ENCODE measurements at regions not wholly inside any gene's neighbourhood (a gene's known extent, or its start where the extent isn't known, plus 50 kb on each side); places are given as distances from the start of the nearest gene placed in this dataset.

DNA sequence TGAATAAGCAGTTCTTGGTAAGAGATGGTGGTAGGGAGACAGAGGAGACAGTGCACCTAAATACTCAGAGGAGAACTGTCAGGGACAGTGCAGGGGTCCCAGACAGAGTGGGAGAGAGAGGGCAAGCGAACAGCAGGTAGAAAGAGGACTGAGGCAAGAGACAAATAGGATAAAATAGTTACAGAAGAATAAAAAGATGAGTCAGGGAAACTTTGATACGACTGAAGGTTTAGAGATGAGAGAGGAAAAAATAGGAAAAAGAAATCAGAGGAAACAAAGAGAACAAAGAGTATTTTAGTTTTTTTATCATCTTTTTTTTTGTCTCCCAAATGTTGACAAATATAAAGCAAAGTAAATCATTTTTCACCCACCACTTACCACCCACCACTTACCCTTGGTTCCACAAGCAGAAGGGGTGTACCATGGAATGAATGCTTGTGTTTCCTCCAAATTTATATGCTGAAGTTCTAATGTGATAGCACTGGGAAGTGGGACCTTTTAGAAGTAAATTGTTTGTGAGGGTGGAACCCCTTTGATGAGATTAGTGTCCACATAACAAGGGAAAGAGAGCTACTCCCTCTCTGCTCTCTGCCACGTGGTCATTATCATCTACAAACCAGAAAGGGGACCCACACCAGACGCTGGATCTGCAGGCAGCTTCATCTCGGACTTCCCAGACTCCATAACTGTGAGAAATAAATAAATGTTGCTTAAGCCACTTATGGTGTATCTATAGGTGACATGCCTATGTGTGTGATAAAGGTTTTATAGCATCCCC, 292.1 kb downstream of the BTG1 start:
- Mint-ChIP-seq H3K9me3 (no peaks in the 10 kb centered on the region), H3K27me3 (peaks cover 2% of the 10 kb centered on the region), H3K4me1 (ENCODE audit: low read depth) (no peaks in the 10 kb centered on the region), H3K4me3 (no peak overlapping the region), H3K27ac (no peak overlapping the region), H3K36me3 (ENCODE audit: low read depth) (no peaks in the 10 kb centered on the region)
- intact Hi-C loops (cut with micrococcal nuclease) = no loop called here

DNA sequence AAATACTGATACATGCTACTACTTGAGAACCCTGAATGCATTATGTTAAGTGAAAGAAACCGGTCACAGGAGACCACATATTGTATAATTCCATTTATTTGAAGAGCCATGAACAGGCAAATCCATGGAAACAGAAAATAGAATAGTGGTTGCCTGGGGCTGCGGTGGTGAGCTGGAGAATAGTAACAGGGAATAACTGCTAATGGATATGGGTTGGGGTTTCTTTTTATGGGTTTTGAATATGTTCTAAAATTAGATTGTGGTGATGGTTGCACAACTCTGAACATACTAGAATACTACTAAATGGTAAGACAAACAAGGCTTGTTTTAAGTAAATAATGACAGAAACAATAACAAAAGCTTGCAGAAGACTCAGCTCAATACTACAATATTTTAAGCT, 293.0 kb downstream of the BTG1 start:
- Mint-ChIP-seq H3K4me1 (ENCODE audit: low read depth) (no peaks in the 10 kb centered on the region), H3K9me3 (no peaks in the 10 kb centered on the region), H3K27me3 (peaks cover 2% of the 10 kb centered on the region), H3K36me3 (ENCODE audit: low read depth) (no peaks in the 10 kb centered on the region), H3K27ac (no peak overlapping the region), H3K4me3 (no peak overlapping the region)
- intact Hi-C loops (cut with micrococcal nuclease) = no loop called here

DNA sequence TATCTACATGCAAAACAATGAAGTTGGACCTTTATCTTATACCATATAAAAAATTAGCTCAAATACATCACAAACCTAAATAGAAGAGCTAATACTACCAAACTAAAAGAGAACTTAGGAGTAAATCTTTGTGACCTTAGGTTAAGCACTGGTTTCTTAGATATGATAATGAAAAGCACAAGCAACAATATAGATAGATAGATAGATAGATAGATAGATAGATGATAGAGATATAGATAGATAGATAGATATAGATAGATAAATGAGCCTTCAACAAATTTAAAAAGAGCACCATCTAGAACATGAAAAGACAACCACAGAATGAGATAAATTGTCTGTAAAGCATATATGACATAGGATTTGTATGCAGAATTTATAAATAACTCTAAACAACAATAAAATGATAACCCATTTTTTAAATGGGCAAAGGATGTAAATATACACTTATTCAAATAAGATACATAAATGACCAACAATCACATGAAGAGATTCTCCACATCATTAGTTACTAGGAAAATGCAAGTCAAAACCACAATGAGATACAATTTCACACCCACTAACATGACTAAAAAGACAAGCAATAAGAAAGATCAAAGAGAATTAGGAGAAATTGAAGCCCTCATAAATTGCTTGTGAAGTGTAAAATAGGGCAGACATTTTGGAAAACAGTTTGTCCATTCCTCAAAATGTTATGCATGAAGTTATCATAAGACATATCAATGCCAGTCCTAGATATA, 293.7 kb downstream of the BTG1 start:
- Mint-ChIP-seq H3K27me3 (peaks cover 2% of the 10 kb centered on the region), H3K4me1 (ENCODE audit: low read depth) (no peaks in the 10 kb centered on the region), H3K9me3 (no peaks in the 10 kb centered on the region), H3K36me3 (ENCODE audit: low read depth) (no peaks in the 10 kb centered on the region), H3K4me3 (no peak overlapping the region), H3K27ac (no peak overlapping the region)
- intact Hi-C loops (cut with micrococcal nuclease) = no loop called here

DNA sequence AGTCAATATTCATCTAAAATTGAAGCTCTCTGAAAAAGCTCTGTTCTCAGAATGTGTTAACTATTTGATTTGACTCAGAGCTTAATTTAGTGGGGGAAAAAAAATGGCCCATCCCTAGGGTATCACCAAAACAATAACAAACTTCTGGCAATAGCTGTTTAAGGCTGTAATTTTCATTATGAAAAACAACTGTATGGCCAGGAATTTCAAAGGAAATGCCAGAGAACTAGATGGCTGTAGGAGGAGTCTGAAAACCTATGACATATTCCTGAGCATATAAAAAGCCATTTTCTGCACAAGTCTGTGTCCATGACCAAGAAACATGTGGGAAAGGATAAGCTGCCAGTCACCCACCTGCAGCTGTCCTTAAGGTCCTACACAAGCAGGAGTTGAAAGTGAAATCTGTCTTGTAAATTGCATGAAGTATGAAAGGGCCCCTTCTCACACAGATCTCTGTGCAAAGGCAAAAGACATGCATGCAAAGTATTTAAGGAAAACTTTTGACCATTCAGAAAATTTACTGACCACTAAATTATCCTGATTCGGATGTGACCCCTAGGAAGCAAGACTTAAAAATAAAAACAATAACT, 299.1 kb downstream of the BTG1 start:
- no peak overlapping the region for H3K4me3 Mint-ChIP-seq
- H3K36me3 Mint-ChIP-seq (ENCODE audit: low read depth) = no peaks in the 10 kb centered on the region
- peaks cover 12% of the 10 kb centered on the region for H3K9me3 Mint-ChIP-seq
- no peaks in the 10 kb centered on the region for H3K27me3 Mint-ChIP-seq
- no peak overlapping the region for H3K27ac Mint-ChIP-seq
- intact Hi-C loops (cut with micrococcal nuclease) = no loop called here
- no peaks in the 10 kb centered on the region for H3K4me1 Mint-ChIP-seq (ENCODE audit: low read depth)

DNA sequence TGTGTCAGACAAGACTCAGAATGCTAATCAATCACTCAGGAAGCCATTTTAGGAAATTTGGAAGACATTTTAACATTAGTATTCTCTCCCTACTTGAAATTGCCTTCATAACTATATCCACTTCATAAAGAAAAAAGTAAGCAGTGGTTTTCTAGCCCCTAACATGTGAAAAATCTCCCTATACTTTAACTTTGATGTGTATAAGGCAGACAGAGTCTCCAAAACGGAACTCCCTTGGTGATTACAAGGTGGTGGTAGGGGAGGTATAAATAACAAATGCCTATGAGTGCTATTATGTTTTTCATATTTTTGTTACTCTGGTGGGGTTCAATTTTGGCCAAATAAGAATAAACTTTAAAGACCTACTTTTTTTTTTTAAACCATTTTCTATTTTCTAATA, 300.3 kb downstream of the BTG1 start:
- H3K4me3 Mint-ChIP-seq = no peak overlapping the region
- no peaks in the 10 kb centered on the region for H3K4me1 Mint-ChIP-seq (ENCODE audit: low read depth)
- no peaks in the 10 kb centered on the region for H3K36me3 Mint-ChIP-seq (ENCODE audit: low read depth)
- no peak overlapping the region for H3K27ac Mint-ChIP-seq
- H3K9me3 Mint-ChIP-seq = peaks cover 12% of the 10 kb centered on the region
- intact Hi-C loops (cut with micrococcal nuclease) = no loop called here
- no peaks in the 10 kb centered on the region for H3K27me3 Mint-ChIP-seq

DNA sequence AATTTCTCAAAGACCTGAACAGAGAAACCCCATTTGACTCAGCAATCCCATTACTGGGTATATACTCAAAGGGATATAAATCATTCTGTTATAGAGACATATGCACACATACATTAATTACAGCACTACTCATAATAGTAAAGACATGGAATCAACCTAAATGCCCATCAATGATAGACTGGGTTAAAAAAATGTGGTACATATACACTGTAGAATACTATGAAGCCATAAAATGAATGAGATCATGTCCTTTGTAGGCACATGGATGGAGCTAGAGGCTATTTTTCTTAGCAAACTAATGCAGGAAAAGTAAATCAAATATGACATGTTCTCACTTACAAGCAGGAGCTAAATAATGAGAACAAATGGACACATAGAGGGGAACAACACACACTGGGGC, 303.8 kb downstream of the BTG1 start:
- H3K4me3 Mint-ChIP-seq = no peak overlapping the region
- no peaks in the 10 kb centered on the region for H3K4me1 Mint-ChIP-seq (ENCODE audit: low read depth)
- no peaks in the 10 kb centered on the region for H3K27me3 Mint-ChIP-seq
- H3K27ac Mint-ChIP-seq = no peak overlapping the region
- intact Hi-C loops (cut with micrococcal nuclease) = no loop called here
- no peaks in the 10 kb centered on the region for H3K36me3 Mint-ChIP-seq (ENCODE audit: low read depth)
- H3K9me3 Mint-ChIP-seq = peaks cover 12% of the 10 kb centered on the region

DNA sequence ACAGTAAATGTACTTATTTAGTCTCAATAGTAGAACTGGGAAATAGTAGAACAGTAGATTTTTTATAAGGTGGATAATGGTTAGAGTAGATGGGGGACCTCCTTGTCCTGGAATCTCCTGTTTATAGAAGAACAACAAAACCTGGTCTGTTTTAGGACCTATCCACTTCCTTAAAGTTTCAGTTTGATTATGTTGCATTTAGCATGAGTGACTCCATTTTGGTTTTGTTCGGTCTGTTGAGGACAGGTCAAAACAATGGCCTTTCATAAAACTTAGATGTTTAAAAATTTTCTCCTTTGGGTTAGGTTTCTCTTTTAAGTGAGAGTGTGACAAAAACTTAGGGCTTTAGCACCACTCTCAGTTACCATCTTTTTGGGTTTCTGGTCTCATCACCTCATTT, 308.9 kb downstream of the BTG1 start:
- Mint-ChIP-seq H3K27ac (no peak overlapping the region), H3K4me3 (no peak overlapping the region), H3K4me1 (ENCODE audit: low read depth) (peaks cover 9% of the 10 kb centered on the region), H3K9me3 (no peaks in the 10 kb centered on the region), H3K27me3 (no peaks in the 10 kb centered on the region), H3K36me3 (ENCODE audit: low read depth) (no peaks in the 10 kb centered on the region)
- intact Hi-C loops (cut with micrococcal nuclease) = no loop called here

DNA sequence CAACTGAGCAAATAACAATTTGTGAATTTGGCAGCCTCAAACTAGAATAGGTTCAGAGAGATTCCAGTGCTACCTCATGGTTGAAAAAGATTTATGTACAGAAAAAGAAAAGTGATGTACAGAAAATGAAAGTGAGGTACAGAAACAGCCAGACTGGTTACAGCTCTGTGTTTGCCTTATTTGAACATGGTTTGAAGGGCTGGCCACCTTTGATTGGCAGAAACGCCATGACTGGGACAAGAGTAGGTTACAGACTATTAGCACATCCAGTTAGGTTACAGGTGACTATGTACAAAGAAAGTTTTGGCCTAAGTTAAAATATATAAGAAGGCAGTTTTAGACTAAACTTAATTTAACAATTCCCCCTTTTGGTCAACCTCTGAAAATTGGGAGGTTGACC, 309.4 kb downstream of the BTG1 start:
- no peaks in the 10 kb centered on the region for H3K27me3 Mint-ChIP-seq
- H3K4me3 Mint-ChIP-seq = no peak overlapping the region
- intact Hi-C loops (cut with micrococcal nuclease) = no loop called here
- H3K4me1 Mint-ChIP-seq (ENCODE audit: low read depth) = peaks cover 9% of the 10 kb centered on the region
- no peaks in the 10 kb centered on the region for H3K9me3 Mint-ChIP-seq
- no peak overlapping the region for H3K27ac Mint-ChIP-seq
- H3K36me3 Mint-ChIP-seq (ENCODE audit: low read depth) = no peaks in the 10 kb centered on the region

DNA sequence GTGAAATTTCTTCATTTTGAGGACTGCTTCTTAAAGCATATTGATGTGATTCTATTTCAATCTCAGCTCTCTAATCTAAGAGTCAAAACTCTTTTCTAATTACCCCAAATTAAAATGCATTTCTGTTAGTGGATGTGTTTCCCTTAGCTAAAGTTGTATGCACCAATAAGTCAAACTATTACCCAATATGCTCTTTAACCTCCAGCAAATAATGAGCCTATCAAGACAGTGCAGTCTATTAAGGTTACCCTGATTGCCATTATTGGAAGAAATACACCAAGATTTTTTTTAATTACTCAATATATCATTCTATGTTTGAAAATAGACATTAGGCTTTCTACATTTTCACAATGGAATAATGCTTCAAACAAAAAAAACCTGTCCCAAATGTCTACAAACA, 310.0 kb downstream of the BTG1 start:
- Mint-ChIP-seq H3K36me3 (ENCODE audit: low read depth) (no peaks in the 10 kb centered on the region), H3K27ac (no peak overlapping the region), H3K9me3 (no peaks in the 10 kb centered on the region), H3K27me3 (no peaks in the 10 kb centered on the region), H3K4me1 (ENCODE audit: low read depth) (peaks cover 9% of the 10 kb centered on the region), H3K4me3 (no peak overlapping the region)
- intact Hi-C loops (cut with micrococcal nuclease) = no loop called here

DNA sequence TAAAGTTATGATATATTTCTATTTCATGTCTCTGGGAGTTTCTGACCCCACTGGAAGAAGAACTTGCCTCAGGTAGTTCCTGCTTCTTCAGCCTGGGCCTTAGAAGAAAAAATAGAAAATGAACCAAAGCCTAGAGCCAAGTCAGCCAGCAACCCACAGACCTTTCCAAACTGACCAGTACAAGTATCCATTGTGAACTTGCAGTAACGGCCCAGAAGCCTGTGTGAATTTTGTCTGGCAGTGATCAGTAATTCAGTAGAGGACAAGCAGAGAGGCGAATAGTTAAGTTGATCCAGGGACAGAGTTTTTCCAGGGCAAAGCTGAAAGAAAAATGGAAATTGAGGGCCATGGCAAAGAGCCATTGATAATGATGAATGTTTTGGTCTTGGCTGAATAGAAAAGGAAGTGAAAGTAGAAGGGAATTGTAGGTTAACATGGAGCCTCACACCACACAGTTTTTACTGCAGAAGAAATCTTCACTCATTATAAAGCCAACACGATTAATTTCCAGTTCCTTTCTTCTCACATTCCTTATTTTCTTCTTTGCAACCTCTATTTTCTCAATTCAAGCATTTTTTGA, 311.8 kb downstream of the BTG1 start:
- no peaks in the 10 kb centered on the region for H3K27me3 Mint-ChIP-seq
- intact Hi-C loops (cut with micrococcal nuclease) = no loop called here
- H3K36me3 Mint-ChIP-seq (ENCODE audit: low read depth) = no peaks in the 10 kb centered on the region
- no peak overlapping the region for H3K4me3 Mint-ChIP-seq
- no peaks in the 10 kb centered on the region for H3K9me3 Mint-ChIP-seq
- H3K27ac Mint-ChIP-seq = no peak overlapping the region
- H3K4me1 Mint-ChIP-seq (ENCODE audit: low read depth) = peaks cover 9% of the 10 kb centered on the region

DNA sequence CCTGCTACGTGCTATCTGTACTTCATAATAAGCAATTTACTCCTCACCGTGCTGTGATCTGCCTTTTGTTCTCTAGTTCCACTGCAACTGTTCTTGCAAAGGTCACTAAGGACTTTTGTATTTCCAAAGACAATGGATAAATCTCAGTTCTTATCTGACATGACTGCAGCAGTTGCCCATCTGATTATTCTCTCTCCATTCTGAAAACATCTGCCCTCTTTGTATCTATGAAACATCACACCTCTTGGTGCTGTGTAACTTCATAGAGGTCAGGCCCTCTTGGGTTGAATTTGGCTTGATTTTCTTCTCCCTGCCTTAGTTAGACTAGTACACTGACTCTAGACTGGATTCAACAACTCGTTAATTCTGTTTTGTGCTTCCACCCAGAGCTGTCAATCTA, 319.6 kb downstream of the BTG1 start:
- no peaks in the 10 kb centered on the region for H3K9me3 Mint-ChIP-seq
- no peaks in the 10 kb centered on the region for H3K4me1 Mint-ChIP-seq (ENCODE audit: low read depth)
- H3K27me3 Mint-ChIP-seq = peaks cover 2% of the 10 kb centered on the region
- no peak overlapping the region for H3K4me3 Mint-ChIP-seq
- intact Hi-C loops (cut with micrococcal nuclease) = no loop called here
- H3K27ac Mint-ChIP-seq = no peak overlapping the region
- no peaks in the 10 kb centered on the region for H3K36me3 Mint-ChIP-seq (ENCODE audit: low read depth)

DNA sequence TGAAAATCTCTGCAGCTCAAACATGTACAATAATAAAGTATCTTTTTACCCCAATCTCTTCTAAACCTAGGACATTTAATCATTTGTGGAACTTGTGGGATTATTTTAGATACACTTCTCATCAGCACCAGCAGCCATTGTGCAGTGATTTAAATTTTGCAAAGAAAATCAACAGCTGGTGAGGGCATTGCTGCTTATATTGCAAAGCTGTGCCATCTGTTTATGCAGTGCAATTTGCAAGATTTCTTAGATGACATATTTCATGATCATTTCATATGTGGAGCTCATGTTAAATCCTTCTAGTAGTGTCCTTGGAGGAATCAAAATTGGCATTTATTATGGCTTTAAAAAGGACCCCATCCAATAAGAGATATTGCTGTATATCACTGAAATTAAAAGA, 320.7 kb downstream of the BTG1 start:
- Mint-ChIP-seq H3K4me3 (no peak overlapping the region), H3K4me1 (ENCODE audit: low read depth) (no peaks in the 10 kb centered on the region), H3K9me3 (no peaks in the 10 kb centered on the region), H3K27me3 (peaks cover 2% of the 10 kb centered on the region), H3K27ac (no peak overlapping the region), H3K36me3 (ENCODE audit: low read depth) (no peaks in the 10 kb centered on the region)
- intact Hi-C loops (cut with micrococcal nuclease) = no loop called here

DNA sequence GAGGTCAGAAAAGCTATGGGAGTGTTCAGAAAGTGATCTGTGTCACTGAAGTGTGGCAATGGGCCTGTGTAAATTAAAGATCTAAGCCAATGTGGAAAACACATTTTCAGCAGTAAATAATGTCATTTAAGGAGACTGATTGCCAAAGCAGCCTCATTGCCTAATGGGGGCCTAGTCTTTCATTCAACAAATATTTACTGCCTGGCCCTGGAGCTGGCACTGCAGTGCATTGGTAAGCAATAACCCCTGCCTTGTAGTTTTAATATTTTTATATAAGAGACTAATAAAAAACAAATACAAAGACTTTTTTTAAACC, 326.6 kb downstream of the BTG1 start:
- no peaks in the 10 kb centered on the region for H3K4me1 Mint-ChIP-seq (ENCODE audit: low read depth)
- H3K9me3 Mint-ChIP-seq = no peaks in the 10 kb centered on the region
- no peaks in the 10 kb centered on the region for H3K36me3 Mint-ChIP-seq (ENCODE audit: low read depth)
- intact Hi-C loops (cut with micrococcal nuclease) = loop anchor here (10.0 kb wide), 1 partner anchor 434 kb away; no protein-coding TSS in a partner anchor
- H3K27ac Mint-ChIP-seq = no peak overlapping the region
- H3K4me3 Mint-ChIP-seq = no peak overlapping the region
- H3K27me3 Mint-ChIP-seq = no peaks in the 10 kb centered on the region
